OCI-LY1 (cell line): ENCODE measurements at regions not wholly inside any gene's neighbourhood (a gene's known extent, or its start where the extent isn't known, plus 50 kb on each side); places are given as distances from the start of the nearest gene placed in this dataset.
"Not testable (repeated sequence)": the region's sequence is repeated elsewhere in the genome, so short reads cannot be mapped to it uniquely, and the experiment has no call there.

Experiments used
- H2AFZ ChIP-seq: fragments of 200-600 bp; sonication (generic), shearing (Covaris generic); 2 replicates; pipeline ENCODE4 v1.6.0; 2014; ENCODE audit warnings: antibody characterized with exemption, mild to moderate bottlenecking, low read length
- H3F3A ChIP-seq: fragments of 200-600 bp; sonication (generic), shearing (Covaris generic); 2 replicates; pipeline ENCODE4 v1.6.0; 2014; ENCODE audit warnings: mild to moderate bottlenecking, antibody characterized with exemption, low read length, moderate library complexity; ENCODE audit not compliant: insufficient read depth
- H3K27ac ChIP-seq: fragments of 200-600 bp; sonication (generic); 2 replicates; pipeline ENCODE4 v1.5.1; 2014; ENCODE audit warnings: low read length, mixed run types, mild to moderate bottlenecking, low read depth; ENCODE audit not compliant: poor library complexity, severe bottlenecking
- H3K27me3 ChIP-seq: fragments of 200-600 bp; sonication (generic); 2 replicates; pipeline ENCODE4 v1.6.0; 2014; ENCODE audit warnings: antibody characterized with exemption, mild to moderate bottlenecking, low read length, moderate library complexity; ENCODE audit not compliant: insufficient read depth
- H3K36me3 ChIP-seq: fragments of 200-600 bp; sonication (generic); 2 replicates; pipeline ENCODE4 v1.6.1; 2014; ENCODE audit warnings: mild to moderate bottlenecking, antibody characterized with exemption, low read length, moderate library complexity, mixed read lengths; ENCODE audit not compliant: insufficient read depth
- H3K4me1 ChIP-seq: fragments of 200-600 bp; sonication (generic); 2 replicates; pipeline ENCODE4 v1.5.1; 2014; ENCODE audit warnings: mild to moderate bottlenecking, low read length, moderate library complexity; ENCODE audit not compliant: insufficient read depth, severe bottlenecking
- H3K4me2 ChIP-seq: fragments of 200-600 bp; sonication (generic), shearing (Covaris generic); 2 replicates; pipeline ENCODE4 v1.6.1; 2014; ENCODE audit warnings: low read length
- H3K4me3 ChIP-seq: fragments of 200-600 bp; sonication (generic); 2 replicates; pipeline ENCODE4 v1.5.1; 2014; ENCODE audit warnings: low read length, low read depth, mild to moderate bottlenecking, mixed read lengths; ENCODE audit not compliant: poor library complexity, severe bottlenecking
- H3K79me2 ChIP-seq: fragments of 200-600 bp; shearing (Covaris generic); 2 replicates; pipeline ENCODE4 v1.6.1; 2016; ENCODE audit warnings: mixed run types, low read length, mixed read lengths; ENCODE audit not compliant: insufficient read depth
- H3K9ac ChIP-seq: fragments of 200-600 bp; sonication (generic), shearing (Covaris generic); 2 replicates; pipeline ENCODE4 v1.6.1; 2014; ENCODE audit warnings: mild to moderate bottlenecking, low read length, mixed read lengths
- H3K9me2 ChIP-seq: fragments of 200-600 bp; sonication (generic), shearing (Covaris generic); 2 replicates; pipeline ENCODE4 v1.6.1; 2014; ENCODE audit warnings: low read depth, mild to moderate bottlenecking, low read length, mixed read lengths
- H3K9me3 ChIP-seq: fragments of 200-600 bp; shearing (Covaris generic); 2 replicates; pipeline ENCODE4 v1.6.1; 2014; ENCODE audit warnings: low read length, mixed read lengths
- H4K20me1 ChIP-seq: fragments of 200-600 bp; sonication (generic), shearing (Covaris generic); 2 replicates; pipeline ENCODE4 v1.6.0; 2016; ENCODE audit warnings: mild to moderate bottlenecking, low read length; ENCODE audit not compliant: insufficient read depth
- CTCF ChIP-seq: fragments of 200-600 bp; sonication (generic), shearing (Covaris generic); IDR thresholded peaks from 2 replicates; pipeline ENCODE4 v1.5.1; 2017; ENCODE audit warnings: mild to moderate bottlenecking, antibody characterized with exemption, low read length, moderate library complexity, mixed read lengths
- EZH2 ChIP-seq: fragments of 200-600 bp; sonication (generic), shearing (Covaris generic); IDR thresholded peaks from 2 replicates; pipeline ENCODE4 v1.8.0; 2017; ENCODE audit warnings: borderline replicate concordance, mixed run types, mild to moderate bottlenecking, antibody characterized with exemption, low read length, moderate library complexity, mixed read lengths

- Histone ChIP-seq H4K20me1 (no peaks in the 10 kb centered on the region), H3K9me3 (no peaks in the 10 kb centered on the region), H3K9ac (no peak overlapping the region), H3K4me2 (no peak overlapping the region), H3K79me2 (no peaks in the 10 kb centered on the region), H3K27ac (no peak overlapping the region), H3F3A (no peaks in the 10 kb centered on the region), H3K4me3 (no peak overlapping the region), H2AFZ (no peak overlapping the region), H3K36me3 (no peaks in the 10 kb centered on the region), H3K9me2 (no peaks in the 10 kb centered on the region), H3K4me1 (no peaks in the 10 kb centered on the region), H3K27me3 (no peaks in the 10 kb centered on the region; the same call in 1 of the 2 replicates)
- TF ChIP-seq EZH2, result no peak
- TF ChIP-seq CTCF, result no peak
These were observed 120.2 kb upstream of the TBCA start for GRCh38 chr5:77896338-77896737.

GRCh38 chr5:77894103-77894502, 118.0 kb upstream of the TBCA start:
- not testable (repeated sequence) for H3K79me2 ChIP-seq, H3K4me3 ChIP-seq, H4K20me1 ChIP-seq, H3K36me3 ChIP-seq, H3K4me1 ChIP-seq, H3K9me3 ChIP-seq, H3K27me3 ChIP-seq, H3K9ac ChIP-seq, H2AFZ ChIP-seq, H3F3A ChIP-seq, H3K9me2 ChIP-seq, H3K27ac ChIP-seq, H3K4me2 ChIP-seq

- Histone ChIP-seq H3K4me1 (no peaks in the 10 kb centered on the region), H3K4me2 (no peak overlapping the region), H3K9me2 (no peaks in the 10 kb centered on the region), H3K36me3 (no peaks in the 10 kb centered on the region), H3K4me3 (no peak overlapping the region), H3K9me3 (no peaks in the 10 kb centered on the region), H3K27ac (no peak overlapping the region), H3K27me3 (no peaks in the 10 kb centered on the region; the same call in 1 of the 2 replicates), H2AFZ (no peak overlapping the region), H3F3A (no peaks in the 10 kb centered on the region), H3K79me2 (no peaks in the 10 kb centered on the region), H4K20me1 (no peaks in the 10 kb centered on the region), H3K9ac (no peak overlapping the region)
- TF ChIP-seq EZH2 (no peak), CTCF (no peak)
These were observed 117.2 kb upstream of the TBCA start for GRCh38 chr5:77893225-77893860.
